Esophagus squamous epithelium (tissue), 5 donors: ENCODE measurements at regions not wholly inside any gene's neighbourhood (a gene's known extent, or its start where the extent isn't known, plus 50 kb on each side); places are given as distances from the start of the nearest gene placed in this dataset.

Experiments
- DNase-seq: peaks from one replicate; lab custom pipeline; 2025; lab: John Stamatoyannopoulos, UW
- H3K27ac ChIP-seq, 4 donors: fragments of 200-600 bp; sonication (generic); one replicate each; pipeline ENCODE4 v1.5.1; 2016 to 2019; ENCODE audit warnings: mild to moderate bottlenecking in 1 of 4
- H3K27me3 ChIP-seq, 4 donors: fragments of 200-600 bp; sonication (generic); 1 replicate in 3 of 4; 2 replicates in 1 of 4; pipeline versions ENCODE4 v1.5.1 to v1.6.0; 2017 to 2021; ENCODE audit warnings: antibody characterized with exemption in 1 of 4
- H3K36me3 ChIP-seq, 3 donors: fragments of 200-600 bp; sonication (generic); one replicate each; pipeline ENCODE4 v1.5.1; 2016 to 2019
- H3K4me1 ChIP-seq, 3 donors: fragments of 200-600 bp; sonication (generic); one replicate each; pipeline ENCODE4 v1.5.1; 2017 to 2019
- H3K4me3 ChIP-seq, 4 donors: fragments of 200-600 bp; sonication (generic); 1 replicate in 3 of 4; 2 replicates in 1 of 4; pipeline ENCODE4 v1.5.1; 2016 to 2019; ENCODE audit warnings: mild to moderate bottlenecking in 2 of 4, moderate library complexity in 1 of 4
- H3K9me3 ChIP-seq, 3 donors: fragments of 200-600 bp; sonication (generic); one replicate each; pipeline ENCODE4 v1.5.1; 2016 to 2019
- CTCF ChIP-seq, 6 experiments: fragments of 450-650 bp in 4 of 6; fragments of 200-600 bp in 2 of 6; sonication (generic) in 2 of 6; IDR thresholded peaks; one replicate each; pipeline ENCODE4 v1.5.1; 2016 to 2019; ENCODE audit warnings: antibody characterized with exemption in 6 of 6, mild to moderate bottlenecking in 4 of 6, moderate library complexity in 4 of 6
- POLR2A ChIP-seq, 4 donors: fragments of 450-650 bp; IDR thresholded peaks; one replicate each; pipeline ENCODE4 v1.6.1; 2017; ENCODE audit warnings: antibody characterized with exemption in 4 of 4, mild to moderate bottlenecking in 4 of 4, moderate library complexity in 3 of 4
- WGBS, 2 donors: methylation state at CpG; one replicate each; pipeline ENCODE4 v1.1.5; 2018; 5-methylcytosine and 5-hydroxymethylcytosine counted together
- intact Hi-C: fragments of 100-400 bp; cut with DNase I; formaldehyde crosslinking; loops from one replicate; pipeline ENCODE4 v1.15.0; 2022
- donor health status: DM: yes; HTN: yes; CAD: no.

- TF ChIP-seq POLR2A (IDR thresholded peaks at IDR 0.05) (no peak), CTCF (IDR thresholded peaks at IDR 0.05) (no peak)
- no peak for DNase-seq
- no peak overlapping the region for H3K4me3 ChIP-seq
- H3K27ac ChIP-seq: no peak overlapping the region
- peaks cover 0 to 8% (median 0%) of the 10 kb centered on the region in 3 donors for H3K4me1 ChIP-seq
- peaks cover 0 to 12% (median 0%) of the 10 kb centered on the region in 4 donors for H3K27me3 ChIP-seq
- no peaks in the 10 kb centered on the region for H3K36me3 ChIP-seq
- WGBS, 2 donors: 47 to 60% methylated on average over 2 of the region's 2 CpGs
- H3K9me3 ChIP-seq: no peaks in the 10 kb centered on the region
- intact Hi-C loops: no loop called here
Measured at GRCh38 chr6:87907521-87907920, 140.1 kb upstream of the SPACA1 start.

- DNase-seq: no peak
- H3K4me1 ChIP-seq: peaks cover 0 to 8% (median 0%) of the 10 kb centered on the region in 3 donors
- WGBS, 2 donors: 51 to 61% methylated on average over 2 of the region's 2 CpGs
Measured at GRCh38 chr6:87905101-87905641, 142.5 kb upstream of the SPACA1 start.

DNA sequence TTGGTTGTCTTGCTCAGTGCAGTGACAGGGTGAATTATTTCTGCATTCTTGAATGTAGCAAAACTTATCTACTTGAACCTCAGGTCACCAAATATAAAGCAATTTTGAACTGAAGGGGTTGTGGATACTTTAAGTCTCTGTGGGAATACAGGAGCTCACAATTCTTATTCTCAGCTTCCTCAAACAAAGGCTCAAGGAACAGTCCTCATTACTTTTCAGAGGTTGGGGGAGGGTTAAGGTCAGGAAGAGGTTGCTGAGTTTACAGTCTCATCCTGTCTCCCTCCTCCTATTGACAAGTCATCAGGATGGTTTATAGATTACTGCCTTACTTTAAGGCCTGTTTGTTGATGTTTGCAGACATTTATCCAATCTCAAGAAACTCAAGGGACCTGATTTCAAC, 143.6 kb upstream of the SPACA1 start:
- TF ChIP-seq POLR2A (IDR thresholded peaks at IDR 0.05): no peak
- no peak for TF ChIP-seq CTCF (IDR thresholded peaks at IDR 0.05)
- Histone ChIP-seq H3K27ac (no peak overlapping the region), H3K27me3 (no peaks in the 10 kb centered on the region), H3K4me1 (peaks cover 0 to 5% (median 0%) of the 10 kb centered on the region in 3 donors), H3K36me3 (no peaks in the 10 kb centered on the region), H3K9me3 (no peaks in the 10 kb centered on the region), H3K4me3 (no peak overlapping the region)
- intact Hi-C loops: no loop called here
- DNase-seq: no peak

More at GRCh38 chr6:87905101-87905641, 142.5 kb upstream of the SPACA1 start:
- Histone ChIP-seq H3K36me3 (no peaks in the 10 kb centered on the region), H3K27me3 (peaks cover 0 to under 1% (median 0%) of the 10 kb centered on the region in 4 donors), H3K4me3 (no peak overlapping the region), H3K27ac (no peak overlapping the region), H3K9me3 (no peaks in the 10 kb centered on the region)
- intact Hi-C loops: no loop called here
- TF ChIP-seq POLR2A (IDR thresholded peaks at IDR 0.05) (no peak), CTCF (IDR thresholded peaks at IDR 0.05) (no peak)

- 82 to 89% methylated on average over 12 of the region's 12 CpGs for WGBS, 2 donors
- peaks cover 0 to 3% (median 0%) of the 10 kb centered on the region in 3 donors for H3K4me1 ChIP-seq
- H3K4me3 ChIP-seq: no peak overlapping the region
- TF ChIP-seq POLR2A (IDR thresholded peaks at IDR 0.05) (no peak), CTCF (IDR thresholded peaks at IDR 0.05) (no peak)
- no peaks in the 10 kb centered on the region for H3K36me3 ChIP-seq
- intact Hi-C loops: no loop called here
- no peak overlapping the region for H3K27ac ChIP-seq
- DNase-seq: no peak
- H3K9me3 ChIP-seq: no peaks in the 10 kb centered on the region
- no peaks in the 10 kb centered on the region for H3K27me3 ChIP-seq
Measured at GRCh38 chr6:87903323-87903722, 144.3 kb upstream of the SPACA1 start.

- no peak overlapping the region for H3K4me3 ChIP-seq
- no peaks in the 10 kb centered on the region for H3K9me3 ChIP-seq
- H3K27ac ChIP-seq: no peak overlapping the region
- TF ChIP-seq CTCF (IDR thresholded peaks at IDR 0.05) (no peak), POLR2A (IDR thresholded peaks at IDR 0.05) (no peak)
- H3K4me1 ChIP-seq: peaks cover 0 to 3% (median 0%) of the 10 kb centered on the region in 3 donors
- DNase-seq: no peak
- H3K36me3 ChIP-seq: no peaks in the 10 kb centered on the region
- H3K27me3 ChIP-seq: no peaks in the 10 kb centered on the region
- intact Hi-C loops: no loop called here
Measured at GRCh38 chr6:87902383-87902782, 145.3 kb upstream of the SPACA1 start.
